ENCODE measurements at regions not wholly inside any gene's neighbourhood (a gene's known extent, or its start where the extent isn't known, plus 50 kb on each side); places are given as distances from the start of the nearest gene placed in this dataset.
A peak's percentile ranks its signal among the peaks of the same experiment; 100 is the strongest.
"Not testable (repeated sequence)": the region's sequence is repeated elsewhere in the genome, so short reads cannot be mapped to it uniquely, and the experiment has no call there.

DNA sequence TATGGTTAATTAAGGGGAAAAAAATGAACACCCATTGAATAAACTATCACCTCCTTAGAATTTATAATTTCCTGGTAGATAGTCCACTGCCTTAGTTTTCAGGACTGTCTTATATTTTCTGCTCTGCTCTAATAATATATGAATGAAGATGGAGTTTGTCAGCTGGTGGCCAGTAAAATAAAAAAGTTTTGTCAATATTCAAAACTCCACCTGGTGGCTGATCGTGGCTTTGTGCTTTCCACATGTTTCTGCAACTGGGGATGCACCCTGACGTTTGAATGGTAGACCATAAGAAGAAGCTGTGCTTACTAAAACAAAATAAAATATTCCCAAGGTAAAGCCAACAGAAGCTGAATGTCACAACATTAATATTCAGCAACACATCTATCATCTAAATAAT, 286.6 kb upstream of the IZUMO3 start:
- no peak for DNase-seq

DNA sequence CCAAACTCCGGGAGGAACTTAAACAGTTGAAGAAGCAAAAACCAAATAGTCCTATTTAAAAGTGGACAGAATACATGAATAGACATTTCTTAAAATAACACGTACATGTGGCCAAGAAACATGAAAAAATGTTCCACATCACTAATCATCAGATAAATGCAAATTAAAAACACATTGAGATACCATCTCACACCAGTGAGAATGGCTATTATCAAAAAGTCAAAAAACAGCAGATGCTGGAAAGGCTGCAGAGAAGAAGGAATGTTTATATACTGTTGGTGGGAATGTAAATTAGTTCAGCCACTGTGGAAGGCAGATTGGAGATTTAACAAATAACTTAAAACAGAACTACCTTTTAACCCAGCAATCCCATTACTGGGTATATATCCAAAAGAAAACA, 283.0 kb upstream of the IZUMO3 start:
- DNase-seq = no peak

DNA sequence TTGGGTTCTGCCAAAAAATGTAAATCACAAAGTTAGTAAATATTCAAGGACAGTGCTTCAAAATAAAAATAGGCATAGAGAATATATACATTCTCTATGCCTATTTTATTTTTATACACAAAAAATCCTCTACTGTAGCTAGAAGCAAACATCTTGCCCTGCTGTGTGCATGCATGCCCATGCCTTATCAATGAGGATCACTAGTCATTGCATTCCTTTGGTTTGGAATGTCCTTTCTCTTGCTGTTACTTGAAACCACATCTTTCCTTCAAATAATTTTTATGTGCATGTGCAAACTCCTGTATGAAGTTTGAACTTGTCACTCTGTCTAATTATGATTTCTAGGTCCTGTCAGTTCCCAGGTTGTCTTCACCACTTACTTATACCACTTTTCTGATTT, 278.9 kb upstream of the IZUMO3 start:
- DNase-seq = no peak

DNA sequence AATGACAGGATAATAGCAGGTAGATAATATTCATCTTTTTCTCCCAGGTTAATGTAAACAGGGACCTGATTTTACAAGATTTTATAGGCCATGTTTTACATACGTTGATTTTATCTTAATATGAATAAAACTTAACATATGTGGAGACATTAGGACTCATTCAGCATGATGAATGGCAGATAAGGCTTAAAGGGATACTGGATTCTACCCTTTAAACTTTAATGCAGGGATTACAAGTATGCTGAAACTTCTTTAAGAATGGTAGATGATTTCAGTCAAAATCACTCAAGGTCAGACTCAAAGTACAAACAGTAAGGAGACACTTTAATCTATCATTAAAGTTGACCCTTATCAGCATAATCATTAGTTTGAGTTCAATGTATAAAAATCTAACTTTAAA, 274.5 kb upstream of the IZUMO3 start:
- no peak for DNase-seq

DNA sequence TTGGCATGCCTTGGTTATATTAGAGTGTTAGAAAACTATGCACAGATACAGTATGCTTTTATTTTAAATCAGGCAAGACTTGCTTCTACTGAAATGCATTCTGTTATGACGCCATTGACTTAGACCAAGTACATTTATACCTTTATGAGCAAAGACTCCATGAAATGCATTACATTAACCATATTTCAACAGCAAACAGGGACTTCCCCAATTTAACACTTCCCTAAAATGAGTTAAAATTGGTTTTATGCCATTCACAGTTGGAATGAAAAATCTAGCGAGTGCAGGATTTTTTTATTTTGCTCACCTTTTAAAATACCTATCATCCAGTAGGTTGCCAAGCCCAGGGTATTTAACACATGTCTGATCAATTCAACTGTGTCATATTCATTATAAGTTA, 272.1 kb upstream of the IZUMO3 start:
- no peak for DNase-seq

DNA sequence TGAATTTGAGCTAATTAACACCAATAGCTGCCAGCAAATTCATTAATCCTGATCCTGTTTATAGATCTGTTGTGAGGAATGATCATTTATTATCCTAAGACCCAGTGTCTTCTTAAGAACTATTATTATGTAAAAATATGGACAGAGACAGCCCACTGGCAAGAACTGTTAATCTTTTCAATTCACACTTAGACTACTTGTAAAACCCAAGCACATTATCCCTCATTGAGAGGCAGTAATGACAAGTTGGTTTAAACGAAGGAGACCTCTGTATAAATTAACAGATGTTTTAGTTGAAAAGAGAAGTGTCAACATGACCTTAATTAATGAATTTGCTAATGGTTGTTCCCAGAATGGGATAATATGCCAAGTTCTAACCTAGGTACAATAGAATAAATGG, 270.3 kb upstream of the IZUMO3 start:
- no peak for DNase-seq

DNA sequence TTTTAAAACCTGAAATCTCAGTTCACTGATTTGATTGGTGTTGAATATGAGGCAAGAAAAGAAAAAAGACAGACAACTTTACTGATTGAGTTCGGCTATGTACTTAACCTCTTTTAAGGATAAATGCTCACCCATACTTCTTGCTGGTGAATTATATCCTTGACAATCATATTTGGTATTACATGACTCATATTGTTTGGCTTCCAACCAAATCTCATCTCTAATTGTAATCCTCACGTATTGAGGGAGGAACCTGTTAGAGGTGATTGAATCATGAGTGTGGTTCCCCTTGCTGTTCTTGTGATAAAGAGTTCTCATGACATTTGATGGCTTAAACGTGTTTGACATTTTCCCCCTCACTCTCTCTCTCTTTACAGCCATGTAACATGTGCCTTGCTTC, 255.6 kb upstream of the IZUMO3 start:
- no peak for DNase-seq

DNA sequence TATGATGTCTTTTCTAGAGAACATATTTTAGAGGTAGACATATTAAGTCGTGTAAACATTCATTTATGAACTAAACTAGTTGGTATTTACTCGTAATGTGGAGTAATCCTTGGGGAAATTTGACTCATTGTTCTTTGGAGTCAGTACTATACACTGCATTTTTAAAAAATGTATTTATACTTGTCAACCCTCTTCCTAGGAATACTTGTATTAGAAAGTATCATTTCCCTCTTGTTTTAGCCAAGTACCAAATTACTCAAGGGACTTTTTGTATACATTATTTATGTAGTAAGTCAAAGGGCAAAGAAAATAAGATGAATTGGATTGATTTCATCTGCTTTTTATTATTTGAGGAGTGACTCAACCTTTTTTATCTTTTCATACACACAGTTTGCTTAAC, 248.1 kb upstream of the IZUMO3 start:
- DNase-seq = no peak

DNA sequence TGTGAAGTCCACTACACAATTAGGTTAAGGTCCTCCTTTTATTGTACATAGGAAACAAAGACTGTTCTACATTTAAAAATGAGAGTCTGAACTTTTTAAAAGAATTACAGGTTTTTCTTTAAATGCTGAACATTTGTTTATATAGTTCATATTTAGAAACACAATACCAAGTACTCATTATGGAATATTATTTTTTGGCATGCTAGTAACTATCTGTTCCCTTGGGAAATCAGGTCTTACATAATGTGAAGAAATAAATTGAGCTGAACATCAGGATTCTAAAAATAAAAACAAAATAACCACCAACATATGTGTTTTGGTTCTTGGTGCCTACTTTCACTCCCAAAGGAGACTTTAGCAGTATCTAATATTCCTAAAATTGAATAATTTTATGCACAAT, 230.5 kb upstream of the IZUMO3 start:
- no peak for DNase-seq

DNA sequence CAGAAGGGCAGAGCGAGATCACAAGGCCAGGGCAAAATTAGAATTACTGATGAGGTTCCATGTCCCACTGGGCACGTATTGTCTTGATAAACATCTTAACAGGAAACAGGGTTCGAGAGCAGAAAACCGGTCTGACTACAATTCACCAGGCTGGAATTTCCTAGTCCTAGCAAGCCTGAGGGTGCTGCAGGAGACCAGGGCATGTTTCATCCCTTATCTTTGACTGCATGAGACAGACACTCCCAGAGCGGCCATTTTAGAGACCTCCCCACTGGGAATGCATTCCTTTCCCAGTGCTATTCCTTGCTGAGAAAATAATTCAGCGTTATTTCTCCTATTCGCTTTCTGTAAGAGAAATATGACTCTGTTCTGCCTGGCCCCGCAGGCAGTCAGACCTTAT, 228.5 kb upstream of the IZUMO3 start:
- DNase-seq = not testable (repeated sequence)

DNA sequence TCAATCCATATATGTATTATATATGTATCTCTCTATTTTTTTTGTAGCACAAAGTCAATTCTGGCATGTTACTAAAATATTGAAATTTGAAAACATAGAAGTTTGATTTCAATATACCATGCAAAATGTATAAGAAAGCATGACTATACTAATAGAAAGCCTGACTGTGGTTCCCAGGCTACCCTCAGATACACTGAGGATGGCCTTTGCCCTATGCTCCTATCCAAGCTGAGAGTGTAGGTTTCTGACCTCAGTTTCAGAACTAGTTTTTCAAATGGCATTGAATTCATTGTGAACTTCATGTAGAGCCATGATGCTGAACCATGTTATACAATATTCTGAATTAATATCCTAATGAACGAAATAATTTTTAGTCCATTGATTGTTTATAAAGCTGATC, 220.4 kb upstream of the IZUMO3 start:
- no peak for DNase-seq

DNA sequence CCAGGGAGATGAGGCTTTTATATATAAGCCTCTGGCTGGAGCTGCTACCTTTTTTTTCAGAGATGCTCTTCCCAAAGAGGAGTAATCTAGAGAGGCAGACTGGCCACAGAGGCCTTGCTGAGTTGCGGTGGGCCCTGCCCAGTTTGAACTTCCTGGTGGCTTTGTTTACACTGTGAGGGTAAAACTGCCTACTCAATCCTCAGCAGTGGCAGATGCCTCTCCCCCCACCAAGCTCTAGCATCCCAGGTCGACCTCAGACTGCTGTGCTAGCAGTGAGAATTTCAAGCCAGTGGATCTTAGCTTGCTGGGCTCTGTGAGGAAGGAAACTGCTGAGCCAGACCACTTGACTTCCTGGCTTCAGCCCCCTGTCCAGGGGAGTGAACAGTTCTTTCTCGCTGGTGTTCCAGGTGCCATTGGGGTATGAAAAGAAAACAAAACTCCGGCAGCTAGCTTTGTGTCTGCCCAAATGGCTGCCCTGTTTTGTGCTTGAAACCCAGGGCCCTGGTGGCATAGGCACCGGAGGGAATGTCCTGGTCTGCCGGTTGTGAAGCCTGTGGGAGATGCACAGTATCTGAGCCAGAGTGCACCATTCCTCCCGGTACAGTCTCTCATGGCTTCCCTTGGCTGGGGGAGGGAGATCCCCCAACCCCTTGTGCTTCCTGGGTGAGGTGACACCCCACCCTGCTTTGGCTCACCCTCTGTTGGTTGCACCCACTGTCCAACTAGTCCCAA, 219.5 kb upstream of the IZUMO3 start:
- DNase-seq = no peak

DNA sequence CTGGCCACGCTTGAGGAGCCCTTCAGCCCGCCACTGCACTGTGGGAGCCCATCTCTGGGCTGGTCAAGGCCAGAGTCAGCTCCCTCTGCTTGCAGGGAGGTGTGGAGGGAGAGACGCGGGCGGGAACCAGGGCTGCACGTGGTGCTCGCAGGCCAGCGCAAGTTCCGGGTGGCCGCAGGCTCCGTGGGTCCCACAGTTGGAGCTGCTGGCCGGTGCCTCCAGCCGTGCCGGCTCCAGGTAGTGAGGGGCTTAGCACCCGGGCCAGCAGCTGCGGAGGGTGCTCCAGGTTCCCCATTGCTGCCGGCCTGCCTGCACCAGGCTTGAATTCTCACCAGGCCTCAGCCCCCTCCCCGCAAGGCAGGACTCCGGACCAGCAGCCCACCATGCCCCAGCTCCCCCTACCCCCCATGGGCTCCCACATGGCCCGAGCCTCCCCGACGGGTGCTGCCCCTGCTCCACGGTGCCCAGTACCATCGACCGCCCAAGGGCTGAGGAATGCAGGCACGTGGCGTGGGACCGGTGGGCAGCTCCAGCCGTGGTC, 192.8 kb upstream of the IZUMO3 start:
- no peak for DNase-seq

DNA sequence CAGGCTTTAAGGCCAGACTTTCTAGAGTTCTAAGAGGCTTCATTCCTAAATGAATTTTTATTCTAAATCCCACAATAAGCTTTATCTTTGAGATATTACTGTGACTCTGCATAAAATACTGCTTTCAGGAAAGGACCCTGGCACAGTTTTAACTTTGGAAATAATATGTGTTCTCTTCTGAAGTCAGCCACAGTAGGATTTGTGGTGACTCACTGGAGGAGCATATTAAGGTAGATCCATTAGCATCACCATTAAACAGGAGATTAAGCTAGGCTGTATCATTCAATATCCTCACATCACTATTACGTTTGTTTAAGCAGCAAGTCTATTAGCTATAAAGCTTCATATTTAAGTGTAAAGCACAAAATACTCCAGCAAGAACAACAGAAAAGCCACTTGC, 186.1 kb upstream of the IZUMO3 start:
- DNase-seq = no peak

DNA sequence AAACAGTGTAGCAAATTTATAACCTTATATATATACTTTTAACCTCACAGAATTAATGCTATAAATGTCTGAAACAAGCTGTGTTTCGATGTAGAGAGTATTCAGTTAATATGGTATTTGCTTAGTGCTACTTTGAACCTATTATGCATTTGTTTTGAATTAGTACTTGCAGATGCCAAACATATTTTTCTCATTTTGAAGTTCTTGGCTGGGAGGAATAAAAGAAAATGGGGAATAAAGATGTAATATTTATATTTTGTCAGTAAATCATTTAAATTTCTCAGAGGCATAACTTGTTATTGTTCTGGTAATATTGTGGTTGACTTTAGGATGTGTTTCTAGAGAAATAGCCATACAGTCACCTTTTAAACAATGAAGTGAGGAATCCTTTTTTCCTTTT, 175.9 kb upstream of the IZUMO3 start:
- no peak for DNase-seq

DNA sequence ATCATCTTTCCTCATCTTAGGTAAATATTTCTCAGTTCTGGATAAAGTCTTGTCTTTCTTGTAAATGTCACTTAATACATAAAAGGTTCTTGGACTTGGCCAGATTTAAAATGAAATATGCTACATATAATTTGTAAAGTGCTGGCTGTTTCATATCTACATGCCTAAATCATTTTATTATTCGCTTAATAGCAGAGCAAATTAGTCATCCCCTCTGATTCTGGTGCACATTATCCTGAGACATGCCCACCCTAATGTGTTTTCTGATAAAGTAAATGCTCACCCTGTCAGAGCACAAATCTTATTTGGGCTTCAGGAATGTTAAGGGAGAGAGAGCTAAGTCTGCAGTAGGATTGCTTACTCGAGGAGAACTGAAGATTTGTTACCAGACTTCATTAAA, 166.5 kb upstream of the IZUMO3 start:
- no peak for DNase-seq

DNA sequence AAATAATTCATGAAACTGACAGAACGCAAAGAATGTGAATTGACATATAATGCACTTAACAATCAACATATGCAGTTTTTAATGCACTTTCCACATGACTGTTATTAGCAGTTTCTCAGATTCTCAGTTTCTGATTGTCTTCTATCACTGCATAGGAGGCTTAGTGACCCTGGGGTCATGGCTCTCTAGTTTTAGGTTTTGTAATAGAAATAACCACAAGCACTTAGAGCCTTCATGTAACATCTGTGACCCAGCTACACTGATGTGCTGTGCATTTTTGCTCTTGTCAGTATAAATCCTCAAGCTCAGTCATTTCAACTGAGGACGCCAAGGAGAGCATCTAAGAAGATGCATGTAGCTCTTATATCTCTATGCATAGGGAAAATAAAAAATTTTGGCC, 163.1 kb upstream of the IZUMO3 start:
- no peak for DNase-seq

DNA sequence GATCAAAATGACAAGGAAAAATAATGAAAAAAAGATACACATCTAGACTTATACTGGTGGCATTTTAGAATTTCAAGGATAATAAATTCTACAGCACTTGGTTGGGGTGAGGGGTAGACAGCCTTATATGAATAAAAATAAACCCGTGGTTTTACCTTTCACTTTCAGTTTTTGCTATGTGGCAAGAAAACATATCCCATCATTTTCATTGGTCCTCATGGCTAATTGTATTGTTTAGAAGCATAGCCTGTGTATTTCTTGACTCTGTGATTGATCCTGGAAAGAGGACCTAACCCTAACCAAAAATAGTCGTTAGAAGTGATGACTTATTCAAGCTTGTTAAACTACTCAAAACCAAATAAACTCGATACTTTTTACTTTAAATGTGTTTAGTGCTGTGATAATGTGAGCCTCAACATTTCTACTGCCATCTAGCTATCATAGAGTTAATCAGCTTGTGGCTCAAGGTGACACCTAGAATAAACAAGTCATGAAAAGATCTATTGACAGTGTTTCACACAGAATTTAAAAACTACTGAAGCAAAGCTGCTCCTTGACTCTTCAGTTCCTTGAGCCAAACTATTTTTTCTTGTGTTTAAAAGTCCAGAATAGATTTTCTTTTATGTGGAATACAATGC, 153.3 kb upstream of the IZUMO3 start:
- DNase-seq = peak; percentile 4

DNA sequence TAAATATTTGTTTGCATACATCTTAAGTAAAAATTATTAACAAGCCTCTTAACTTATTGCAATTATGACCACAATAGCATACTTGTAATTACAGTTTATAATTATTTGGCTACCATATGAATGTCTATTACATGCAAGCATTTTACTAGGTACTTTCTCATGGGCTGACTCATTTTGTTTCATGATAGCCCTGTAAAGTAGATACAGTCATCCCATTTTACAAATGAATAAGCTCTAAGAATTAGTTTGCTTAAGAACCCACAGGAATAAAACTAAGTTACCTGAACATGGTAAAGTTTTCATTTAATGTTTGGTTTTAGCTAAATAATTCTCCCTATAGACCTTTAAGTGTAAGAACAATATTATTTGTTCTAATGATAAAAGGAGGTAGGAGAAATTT, 126.6 kb upstream of the IZUMO3 start:
- no peak for DNase-seq

DNA sequence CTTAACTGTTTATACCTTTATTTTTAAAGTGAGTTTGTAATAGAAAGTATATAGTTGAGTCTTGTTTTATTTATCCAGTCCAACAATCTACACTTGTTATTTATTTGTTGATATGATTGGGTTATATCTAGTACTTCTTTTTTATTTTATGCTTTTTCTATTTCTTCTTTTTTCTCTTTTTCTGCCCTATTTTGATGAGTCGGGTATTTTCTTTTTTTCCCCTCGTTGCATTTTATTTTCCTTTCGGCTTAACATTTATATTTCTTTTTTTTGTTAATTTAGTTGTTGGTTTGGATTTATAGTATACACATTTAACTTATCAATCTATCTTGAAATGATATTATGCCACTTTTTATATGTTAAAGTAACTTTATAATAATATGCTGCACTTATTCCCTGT, 111.7 kb upstream of the IZUMO3 start:
- DNase-seq = no peak

DNA sequence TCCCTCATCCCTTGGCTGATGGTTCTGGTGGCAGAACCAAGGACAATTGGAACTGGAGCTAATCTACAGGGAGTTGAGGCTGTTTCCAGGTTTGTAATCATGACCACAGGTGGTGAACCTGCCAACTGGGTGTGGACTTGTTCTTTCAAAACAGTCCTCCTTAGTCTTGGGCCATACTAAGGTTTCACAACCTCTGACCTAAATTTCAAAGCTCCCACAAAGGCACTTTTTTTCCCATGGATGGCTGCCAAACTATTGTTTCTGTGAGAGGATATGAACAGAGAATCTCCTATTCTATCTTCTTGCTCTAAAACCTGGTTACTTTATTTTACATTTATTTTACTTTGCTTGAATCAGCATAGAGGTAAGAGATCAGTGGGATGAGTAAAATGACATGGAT, 106.5 kb upstream of the IZUMO3 start:
- DNase-seq = no peak

DNA sequence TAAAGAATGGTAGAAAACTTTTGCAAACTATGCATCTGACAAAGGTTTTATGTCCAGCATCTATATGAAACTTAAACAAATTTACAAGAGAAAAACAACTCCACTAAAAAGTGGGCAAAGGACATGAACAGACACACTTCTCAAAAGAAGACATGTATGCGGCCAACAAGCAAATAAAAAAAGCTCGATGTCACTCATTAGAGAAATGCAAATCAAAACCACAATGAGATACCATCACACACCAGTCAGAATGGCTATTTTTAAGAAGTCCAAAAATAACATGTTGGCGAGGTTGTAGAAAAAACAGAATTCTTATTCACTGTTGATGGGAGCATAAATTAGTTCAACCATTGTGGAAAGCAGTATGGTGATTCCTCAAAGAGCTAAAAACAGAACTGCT, 83.1 kb upstream of the IZUMO3 start:
- DNase-seq = not testable (repeated sequence)

DNA sequence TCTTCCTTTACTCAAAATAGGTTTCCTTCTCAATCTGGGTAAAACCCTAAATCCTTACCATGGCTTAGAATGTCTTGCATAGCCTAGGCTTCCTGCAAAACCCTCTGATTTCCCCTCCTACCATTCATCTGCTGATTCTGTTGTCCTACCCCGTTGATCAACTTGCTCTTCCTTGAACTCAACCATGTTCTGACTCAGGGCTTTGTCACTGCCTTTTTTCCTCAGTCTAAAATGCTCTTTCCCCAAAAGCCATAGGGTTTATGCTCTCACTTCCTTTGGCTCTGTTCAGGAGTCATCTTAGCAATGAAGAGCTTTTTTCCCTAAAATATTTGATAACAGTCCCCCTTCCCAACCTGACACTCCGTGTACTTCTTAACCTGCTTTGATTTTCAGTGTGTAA, 79.4 kb upstream of the IZUMO3 start:
- no peak for DNase-seq

DNA sequence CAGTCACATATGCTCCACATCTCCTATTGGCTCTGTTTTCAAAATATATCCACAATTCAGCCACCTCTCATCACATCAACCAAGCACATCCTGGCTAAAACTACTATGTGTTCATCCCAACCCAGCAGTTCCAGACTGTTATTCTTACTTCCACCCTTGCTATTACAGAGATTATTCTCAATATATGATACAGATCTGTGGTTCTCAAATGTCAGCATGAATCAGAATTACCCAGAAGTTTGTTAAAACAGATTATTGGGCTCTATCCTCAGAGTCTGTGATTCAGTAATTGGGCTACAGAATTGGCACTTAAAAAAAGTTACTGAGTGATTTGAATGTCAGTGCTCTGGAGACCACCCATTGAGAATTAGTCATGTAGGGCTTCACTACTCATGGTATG, 78.8 kb upstream of the IZUMO3 start:
- no peak for DNase-seq
